HCT116 (cell line): ENCODE measurements at regions not wholly inside any gene's neighbourhood (a gene's known extent, or its start where the extent isn't known, plus 50 kb on each side); places are given as distances from the start of the nearest gene placed in this dataset.

Experiments used
- ATAC-seq: fragments of 200-7000 bp; cut with Tn5 transposase; 2 replicates; pipeline ENCODE4 v1.9.1; 2020; ENCODE audit warnings: mild to moderate bottlenecking, moderate library complexity
- BruUV-seq: library from RNA; stranded (reverse); fragments of 400-500 nt; replicated peaks from 2 replicates; lab custom pipeline; 2021; lab: Mats Ljungman, UMichigan
- CTCF ChIA-PET: fragments of 300-600 bp; sonication (Branson Sonifier 250); formaldehyde crosslinking; loops from one replicate; lab custom pipeline; 2021; ENCODE audit warnings: antibody characterized with exemption; lab: Charles Lee
- POLR2A ChIA-PET: fragments of 300-600, 350-600 bp; sonication (Branson Sonifier 250); formaldehyde crosslinking; loops from one replicate; lab custom pipeline; 2021; ENCODE audit warnings: antibody characterized with exemption; lab: Charles Lee
- RAD21 ChIA-PET, 2 experiments: fragments of 300-600 bp; sonication (Branson Sonifier 250); formaldehyde crosslinking; loops; one replicate each; lab custom pipeline; 2023; ENCODE audit warnings: low total read pairs in 2 of 2; ENCODE audit not compliant: uncharacterized antibody in 2 of 2, unreplicated experiment in 2 of 2, low non-redundant PET in 1 of 2; lab: Charles Lee
- DNase-seq: peaks from one replicate; pipeline ENCODE4 v3.0.0-alpha.2; 2010; ENCODE audit warnings: low read depth, low spot score
- H2AFZ ChIP-seq: fragments of 200-600 bp; shearing (Covaris generic), sonication (generic); 2 replicates; pipeline ENCODE4 v1.6.1; 2017; ENCODE audit warnings: low read depth, mixed run types, mixed read lengths, antibody characterized with exemption, low read length; ENCODE audit not compliant: poor library complexity, severe bottlenecking
- H3K27ac ChIP-seq: 2 replicates; pipeline ENCODE4 v1.5.1; 2012; ENCODE audit warnings: low read depth, low read length
- H3K27me3 ChIP-seq: fragments of 200-600 bp; sonication (generic); 2 replicates; pipeline ENCODE4 v1.6.1; 2016; ENCODE audit warnings: mixed run types, low read length, mixed read lengths; ENCODE audit not compliant: insufficient read depth
- H3K36me3 ChIP-seq, 2 experiments: fragments of 200-500 bp in 1 of 2; fragments of 200-600 bp in 1 of 2; sonication (Bioruptor generic) in 1 of 2; sonication (generic) in 1 of 2; 2 replicates each; pipeline versions ENCODE4 v1.5.1 to v1.6.1; 2014 to 2016; ENCODE audit warnings: low read length in 2 of 2, inconsistent platforms in 1 of 2, mixed read lengths in 1 of 2, mixed run types in 1 of 2; ENCODE audit not compliant: insufficient read depth in 2 of 2, control insufficient read depth in 1 of 2
- H3K4me1 ChIP-seq, 2 experiments: fragments of 200-600 bp in 1 of 2; sonication (generic) in 1 of 2; 2 replicates each; pipeline versions ENCODE4 v1.5.1 to v1.6.1; 2012 to 2017; ENCODE audit warnings: low read length in 2 of 2, inconsistent platforms in 1 of 2, mild to moderate bottlenecking in 1 of 2, mixed read lengths in 1 of 2, mixed run types in 1 of 2, moderate library complexity in 1 of 2; ENCODE audit not compliant: insufficient read depth in 2 of 2, control insufficient read depth in 1 of 2
- H3K4me2 ChIP-seq: fragments of 200-600 bp; sonication (generic); 2 replicates; pipeline ENCODE4 v1.6.1; 2017; ENCODE audit warnings: mixed run types, low read length, mixed read lengths
- H3K4me3 ChIP-seq, 2 experiments: fragments of 200-600 bp in 1 of 2; sonication (generic) in 1 of 2; replicated peaks in 1 of 2; 2 replicates each; pipeline ENCODE4 v1.5.1; 2011 to 2016; ENCODE audit warnings: low read length in 2 of 2, control low read depth in 1 of 2, low read depth in 1 of 2, mild to moderate bottlenecking in 1 of 2, mixed read lengths in 1 of 2, mixed run types in 1 of 2
- H3K79me2 ChIP-seq: fragments of 200-600 bp; sonication (generic); 2 replicates; pipeline ENCODE4 v1.6.1; 2017; ENCODE audit warnings: mild to moderate bottlenecking, mixed run types, low read length, moderate library complexity, mixed read lengths; ENCODE audit not compliant: insufficient read depth
- H3K9ac ChIP-seq: fragments of 200-600 bp; sonication (generic); 2 replicates; pipeline ENCODE4 v1.6.1; 2016; ENCODE audit warnings: low read length, mixed read lengths
- H3K9me2 ChIP-seq: fragments of 200-600 bp; sonication (generic), shearing (Covaris generic); 2 replicates; pipeline ENCODE4 v1.6.1; 2017; ENCODE audit warnings: mixed run types, mild to moderate bottlenecking, moderate library complexity; ENCODE audit not compliant: insufficient read depth
- H3K9me3 ChIP-seq, 2 experiments: fragments of 200-500 bp in 1 of 2; fragments of 200-600 bp in 1 of 2; sonication (Bioruptor generic) in 1 of 2; sonication (generic) in 1 of 2; 2 replicates each; pipeline ENCODE4 v1.6.1; 2014 to 2017; ENCODE audit warnings: low read length in 2 of 2, mixed read lengths in 2 of 2, inconsistent platforms in 1 of 2, low read depth in 1 of 2, mild to moderate bottlenecking in 1 of 2, mixed run types in 1 of 2, moderate library complexity in 1 of 2; ENCODE audit not compliant: control insufficient read depth in 1 of 2, insufficient read depth in 1 of 2
- H4K20me1 ChIP-seq: fragments of 200-600 bp; sonication (generic), shearing (Covaris generic); 2 replicates; pipeline ENCODE4 v1.6.1; 2017; ENCODE audit warnings: mixed run types, mild to moderate bottlenecking, moderate library complexity; ENCODE audit not compliant: insufficient read depth
- CBX3 ChIP-seq: IDR thresholded peaks from 2 replicates; pipeline ENCODE4 v1.6.1; 2012; ENCODE audit warnings: low read depth
- CEBPB ChIP-seq: IDR thresholded peaks from 2 replicates; pipeline ENCODE4 v1.6.1; 2012; ENCODE audit warnings: low read depth
- CTCF ChIP-seq, 3 experiments: fragments of 200-600 bp in 1 of 3; sonication (generic) in 1 of 3; IDR thresholded peaks in 2 of 3; conservative IDR thresholded peaks in 1 of 3; 2 replicates each; pipeline ENCODE4 v1.5.1; 2012 to 2017; ENCODE audit warnings: low read depth in 2 of 3, low read length in 2 of 3, antibody characterized with exemption in 1 of 3, borderline replicate concordance in 1 of 3, control low read depth in 1 of 3, mild to moderate bottlenecking in 1 of 3, mixed read lengths in 1 of 3, mixed run types in 1 of 3, moderate library complexity in 1 of 3; ENCODE audit not compliant: insufficient read depth in 1 of 3
- EZH2 ChIP-seq: fragments of 200-600 bp; sonication (generic); IDR thresholded peaks from 2 replicates; pipeline ENCODE4 v1.6.1; 2017; ENCODE audit warnings: antibody characterized with exemption, mixed run types
- FOSL1 ChIP-seq: IDR thresholded peaks from 2 replicates; pipeline ENCODE4 v1.6.1; 2012; ENCODE audit warnings: low read depth
- JUND ChIP-seq: IDR thresholded peaks from 2 replicates; pipeline ENCODE4 v1.6.1; 2012
- MAX ChIP-seq: IDR thresholded peaks from 2 replicates; pipeline ENCODE4 v1.6.1; 2012
- POLR2A ChIP-seq: IDR thresholded peaks from 2 replicates; pipeline ENCODE4 v1.7.0; 2011; ENCODE audit warnings: borderline replicate concordance; ENCODE audit not compliant: insufficient read depth, insufficient read length; ENCODE audit errors: extremely low read depth
- RAD21 ChIP-seq: IDR thresholded peaks from 2 replicates; pipeline ENCODE4 v1.6.1; 2012; ENCODE audit warnings: low read depth, mild to moderate bottlenecking
- REST ChIP-seq: IDR thresholded peaks from 2 replicates; pipeline ENCODE4 v1.6.1; 2012; ENCODE audit warnings: low read depth
- SIN3A ChIP-seq: IDR thresholded peaks from 2 replicates; pipeline ENCODE4 v1.6.1; 2012; ENCODE audit warnings: low read depth
- SP1 ChIP-seq: IDR thresholded peaks from 2 replicates; pipeline ENCODE4 v1.6.1; 2012; ENCODE audit warnings: low read depth
- SRF ChIP-seq: IDR thresholded peaks from 2 replicates; pipeline ENCODE4 v1.6.1; 2012; ENCODE audit warnings: low read depth
- TCF7L2 ChIP-seq: IDR thresholded peaks from 2 replicates; pipeline ENCODE4 v1.7.0; 2011; ENCODE audit warnings: borderline replicate concordance, inconsistent platforms; ENCODE audit not compliant: insufficient read depth, insufficient read length; ENCODE audit errors: extremely low read depth
- YY1 ChIP-seq: IDR thresholded peaks from 2 replicates; pipeline ENCODE4 v1.6.1; 2011; ENCODE audit warnings: low read length, low read depth, moderate library complexity, mild to moderate bottlenecking; ENCODE audit not compliant: insufficient replicate concordance; ENCODE audit errors: extremely low read depth
- ZBTB33 ChIP-seq: IDR thresholded peaks from 2 replicates; pipeline ENCODE4 v1.6.1; 2011; ENCODE audit warnings: mild to moderate bottlenecking, low read length, moderate library complexity; ENCODE audit not compliant: insufficient replicate concordance; ENCODE audit errors: extremely low read depth
- intact Hi-C: fragments of 100-400 bp; cut with micrococcal nuclease; formaldehyde crosslinking; loops from 2 replicates; pipeline ENCODE4 v1.10.0; 2022

- H3K9me3 ChIP-seq = peaks cover 7 to 13% of the 10 kb centered on the region in 2 experiments; a peak in 2 of 4 replicates
- H3K79me2 ChIP-seq = no peaks in the 10 kb centered on the region
- no peak for TF ChIP-seq EZH2
- TF ChIP-seq ZBTB33 = no peak
- no peak for TF ChIP-seq MAX
- TF ChIP-seq YY1 = no peak
- no peak for TF ChIP-seq TCF7L2
- no peak for TF ChIP-seq CBX3
- TF ChIP-seq CTCF (IDR thresholded peaks at IDR 0.05 in 2 of 3, conservative IDR thresholded peaks at IDR 0.05 in 1 of 3; ENCODE audit: borderline replicate concordance in 1 of 3, insufficient read depth in 1 of 3, low read depth in 2 of 3, low read length in 2 of 3) = no peak
- TF ChIP-seq JUND = no peak
- TF ChIP-seq CEBPB = no peak
- TF ChIP-seq FOSL1 = no peak
- TF ChIP-seq SRF = no peak
- TF ChIP-seq SIN3A = no peak
- TF ChIP-seq POLR2A = no peak
- TF ChIP-seq REST = no peak
- no peak for TF ChIP-seq RAD21
- no peak for TF ChIP-seq SP1
- ATAC-seq = no peak
- ChIA-PET RAD21 (no interaction called here), CTCF (no interaction called here), POLR2A (no interaction called here)
- H3K4me3 ChIP-seq = no peak overlapping the region
- no peaks in the 10 kb centered on the region for H3K4me1 ChIP-seq
- BruUV-seq = no TSS peak
- intact Hi-C loops = no loop called here
- no peak for DNase-seq
- H4K20me1 ChIP-seq = no peaks in the 10 kb centered on the region
- no peak overlapping the region for H2AFZ ChIP-seq
- H3K9me2 ChIP-seq = no peaks in the 10 kb centered on the region
- H3K4me2 ChIP-seq = no peak overlapping the region
- no peak overlapping the region for H3K27ac ChIP-seq
- H3K9ac ChIP-seq = no peak overlapping the region
- H3K36me3 ChIP-seq = no peaks in the 10 kb centered on the region
- no peaks in the 10 kb centered on the region for H3K27me3 ChIP-seq
Measured at GRCh38 chr5:30042677-30043076, 1150.8 kb upstream of the CDH6 start.
